GM18505 (cell line): ENCODE measurements at regions not wholly inside any gene's neighbourhood (a gene's known extent, or its start where the extent isn't known, plus 50 kb on each side); places are given as distances from the start of the nearest gene placed in this dataset.

Experiments used
- ATAC-seq: cut with Tn5 transposase; IDR thresholded peaks from one replicate; pipeline ENCODE4 v1.9.1; 2021; ENCODE audit not compliant: unreplicated experiment
- POLR2A ChIP-seq: IDR thresholded peaks from 4 replicates; pipeline ENCODE4 v1.6.1; 2011; ENCODE audit warnings: borderline replicate concordance; ENCODE audit not compliant: insufficient read depth, insufficient read length; ENCODE audit errors: extremely low read depth

DNA sequence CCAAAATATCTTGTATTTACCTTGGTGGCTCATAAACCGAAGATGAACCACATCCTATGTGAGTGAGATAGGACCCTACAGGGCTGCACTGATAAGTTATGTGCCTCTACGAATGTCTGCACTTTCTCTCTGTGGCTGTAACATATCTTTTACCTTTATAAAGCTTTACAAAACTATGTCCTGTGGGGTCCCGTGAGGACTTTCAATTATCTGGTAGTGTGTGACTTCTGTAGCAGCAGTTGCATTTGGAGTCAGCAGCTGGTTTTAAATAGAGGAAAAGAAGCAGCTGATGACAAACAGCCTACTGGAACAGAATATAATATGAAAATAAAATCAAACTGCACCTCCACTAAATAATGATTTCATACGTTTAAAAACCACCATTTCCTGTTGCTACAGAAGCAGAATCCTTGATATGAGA lies 222.4 kb upstream of the GNAI1 start:
- no peak for ATAC-seq
- TF ChIP-seq POLR2A, result no peak

DNA sequence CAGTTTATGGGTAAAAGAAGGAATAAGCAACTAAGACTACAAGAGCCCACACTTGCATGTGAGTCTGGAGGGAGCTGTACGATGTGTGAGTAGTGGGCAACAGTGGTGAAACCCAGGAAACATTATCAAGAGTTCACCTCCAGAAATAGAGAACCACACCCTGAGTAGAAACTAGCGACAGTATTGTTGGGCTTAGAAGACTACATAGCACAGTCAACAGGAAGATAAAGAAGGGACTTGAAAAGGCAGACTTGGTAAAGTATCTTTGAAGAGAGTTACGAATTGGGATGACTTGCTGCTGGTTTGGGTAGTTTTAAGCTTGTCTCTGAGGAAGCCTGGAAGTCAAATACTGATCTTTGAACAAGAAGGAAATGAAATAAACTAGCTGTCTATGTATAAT lies 223.2 kb upstream of the GNAI1 start:
- no peak for ATAC-seq
- TF ChIP-seq POLR2A, result no peak

DNA sequence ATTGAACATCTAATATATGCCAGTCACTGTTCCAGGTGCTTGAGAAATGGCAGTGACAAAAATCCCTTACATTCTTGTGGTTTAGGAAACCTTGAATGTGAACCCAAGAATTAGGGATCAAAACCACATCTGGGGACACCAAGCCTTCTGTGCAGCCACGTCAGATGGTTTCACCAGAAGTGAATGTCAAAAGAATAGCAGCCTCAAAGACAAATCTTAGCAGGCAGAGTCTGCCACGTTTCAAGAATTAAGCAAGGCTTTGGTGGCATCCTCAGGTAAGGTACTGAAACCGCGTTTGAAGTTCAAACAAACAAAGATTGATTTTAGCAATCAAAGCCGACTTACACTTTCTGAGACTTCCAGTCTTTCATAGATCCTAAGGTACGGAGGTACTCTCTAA lies 225.5 kb upstream of the GNAI1 start:
- no peak for TF ChIP-seq POLR2A
- ATAC-seq, result no peak

DNA sequence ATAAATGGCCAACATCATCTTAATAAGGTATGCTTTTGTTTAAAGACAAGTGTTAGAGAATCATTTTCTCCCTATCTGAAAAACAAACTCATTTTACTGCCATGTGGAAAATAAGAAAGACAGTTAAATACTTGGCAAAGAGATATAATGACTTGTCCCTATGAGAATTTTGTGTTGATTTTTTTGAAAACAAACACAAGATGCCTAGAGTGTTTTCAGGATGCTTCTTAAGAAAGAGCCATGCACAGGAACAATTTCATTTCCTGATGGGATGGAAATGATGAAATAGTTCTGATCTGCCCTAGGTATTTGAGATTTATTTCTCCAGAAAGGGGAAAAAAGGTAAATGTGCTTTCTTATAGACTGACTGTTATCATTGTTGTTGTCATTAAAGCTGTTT lies 237.5 kb upstream of the GNAI1 start:
- ATAC-seq, result no peak
- TF ChIP-seq POLR2A, result no peak

DNA sequence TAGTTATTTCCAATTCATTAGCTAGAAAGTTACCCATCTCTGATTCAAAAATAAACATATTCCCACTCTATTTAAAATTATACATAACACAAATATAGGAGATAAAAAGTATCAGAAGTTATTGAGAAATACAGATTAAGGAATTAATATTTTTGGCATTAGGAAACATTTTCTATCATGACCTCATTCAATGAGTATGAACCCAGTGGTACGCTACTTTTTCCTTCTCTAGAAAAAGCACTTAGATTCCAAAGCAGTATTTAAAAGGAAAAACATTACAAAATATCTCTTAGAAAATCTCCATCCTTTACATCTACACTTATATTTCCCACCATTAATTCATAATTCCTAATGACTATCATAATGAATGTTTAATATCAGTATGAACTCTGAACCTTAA lies 240.6 kb upstream of the GNAI1 start:
- no peak for ATAC-seq
- TF ChIP-seq POLR2A, result no peak

DNA sequence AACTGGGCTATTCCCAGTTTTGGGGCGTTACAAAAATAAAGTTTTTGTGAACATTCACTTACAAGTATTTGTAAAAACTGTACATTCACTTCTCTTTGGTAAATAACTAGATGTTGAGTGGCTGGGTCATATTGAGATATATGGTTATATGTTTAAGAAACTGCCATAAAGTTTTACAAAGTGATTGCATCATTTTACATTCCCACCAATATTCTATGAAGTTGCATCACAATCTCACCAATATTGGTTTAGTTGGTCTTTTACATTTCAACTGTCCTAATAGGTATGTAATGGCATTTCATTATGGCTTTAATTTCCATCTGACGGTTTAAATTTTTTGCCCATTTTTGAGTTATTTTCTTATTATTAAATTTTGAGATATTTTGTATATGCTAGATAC lies 251.7 kb upstream of the GNAI1 start:
- TF ChIP-seq POLR2A, result no peak
- no peak for ATAC-seq

DNA sequence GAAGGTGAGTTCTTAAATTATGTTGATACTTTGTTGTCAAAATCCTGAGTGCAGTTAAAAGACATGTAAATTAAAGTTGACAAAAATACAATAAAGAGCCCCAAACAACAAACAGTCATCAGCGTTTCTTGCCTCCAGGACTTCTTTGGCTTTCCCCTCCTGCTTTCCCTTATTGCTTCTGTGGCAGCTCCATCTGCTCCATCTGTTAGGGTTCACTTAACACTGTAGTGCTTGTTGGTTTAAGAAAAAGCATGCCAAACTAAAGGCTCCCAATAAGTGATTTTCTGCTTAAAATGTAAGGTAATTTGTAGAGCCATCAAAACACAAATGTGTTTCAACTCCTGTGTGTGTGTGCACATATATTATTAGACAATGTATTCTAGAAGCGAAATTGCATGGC lies 254.3 kb upstream of the GNAI1 start:
- ATAC-seq, result no peak
- no peak for TF ChIP-seq POLR2A

DNA sequence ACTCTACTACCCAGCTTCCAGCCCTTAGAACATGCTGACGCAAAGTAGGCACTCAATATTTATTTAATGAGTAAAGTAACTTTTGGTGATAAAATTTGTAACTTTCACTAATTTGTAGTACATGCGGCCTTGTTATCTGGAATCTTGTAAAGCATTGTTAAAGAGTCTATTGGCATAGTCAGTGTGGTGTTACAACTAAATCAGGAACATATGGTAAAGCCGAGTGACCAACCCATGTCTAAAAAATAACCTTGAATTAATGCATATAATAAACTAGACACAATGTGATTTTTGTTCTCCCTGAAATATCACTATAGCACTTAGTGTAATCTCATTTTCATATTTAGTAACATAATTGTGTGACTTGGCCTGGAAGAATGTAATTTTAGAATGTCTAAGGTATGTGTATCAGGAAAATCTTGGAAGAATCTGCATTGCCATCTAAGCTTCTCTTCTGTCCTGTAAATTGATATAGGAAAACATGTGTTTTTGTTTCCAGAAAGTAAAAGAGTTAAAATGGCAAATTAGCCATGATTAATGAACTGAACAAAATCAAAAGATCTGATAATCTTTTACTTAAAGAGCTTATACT lies 256.7 kb upstream of the GNAI1 start:
- no peak for TF ChIP-seq POLR2A
- ATAC-seq, result no peak

DNA sequence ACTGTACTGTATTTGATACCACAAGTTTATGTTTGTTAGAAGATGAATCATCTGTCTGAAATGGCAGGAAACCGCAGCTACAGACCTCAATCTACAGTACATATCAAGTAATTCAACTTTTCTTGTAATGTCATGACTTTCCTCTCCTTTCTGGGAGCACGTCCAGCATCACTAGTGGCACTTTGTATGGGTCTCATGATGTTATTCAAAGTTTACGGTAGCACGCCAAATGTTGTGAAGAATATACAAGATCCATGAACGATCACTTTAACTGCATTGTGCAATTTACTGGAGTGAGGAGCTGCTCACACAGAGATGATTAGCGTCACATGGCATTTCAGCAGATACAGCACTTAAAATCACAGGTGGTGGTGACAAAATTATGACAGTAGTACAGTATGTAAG lies 257.8 kb upstream of the GNAI1 start:
- ATAC-seq, result no peak
- TF ChIP-seq POLR2A, result no peak

DNA sequence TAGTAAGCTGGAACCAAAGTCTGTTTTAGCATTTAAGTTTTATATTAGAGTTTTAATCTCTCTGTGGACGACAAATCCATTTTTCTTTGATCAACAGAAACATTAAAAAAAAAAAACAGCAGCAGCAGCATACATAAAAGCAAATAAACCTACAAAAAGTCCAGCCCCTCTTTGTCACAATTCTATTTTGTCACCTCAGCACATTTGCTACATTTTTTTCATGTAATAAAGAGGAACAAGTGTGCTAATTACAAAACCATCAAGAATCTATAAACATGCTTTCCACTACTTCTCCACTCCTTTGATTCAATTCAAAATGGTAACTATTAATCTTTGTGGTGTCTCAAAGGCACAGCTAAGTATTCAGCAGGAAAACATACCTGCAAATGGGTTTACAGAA lies 259.8 kb upstream of the GNAI1 start:
- ATAC-seq, result no peak
- TF ChIP-seq POLR2A, result no peak

DNA sequence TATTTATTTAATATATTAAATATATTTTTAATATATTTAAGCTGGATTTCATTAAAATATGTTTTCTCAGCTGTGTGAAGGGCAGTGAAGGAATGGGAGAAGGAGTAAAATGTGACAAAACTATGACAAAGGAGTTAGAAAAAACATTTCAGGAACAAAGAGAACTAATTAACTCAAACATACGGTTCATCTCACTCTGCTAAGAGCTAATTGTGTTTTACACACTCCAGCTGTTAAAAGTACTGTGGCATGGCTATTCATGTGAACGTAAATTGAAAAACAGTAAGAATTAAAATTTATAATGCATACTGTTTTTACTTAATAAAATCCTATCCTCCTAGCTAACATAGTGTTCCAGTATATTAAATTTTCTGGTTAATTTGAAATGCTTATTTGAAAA lies 262.5 kb upstream of the GNAI1 start:
- TF ChIP-seq POLR2A, result no peak
- no peak for ATAC-seq

DNA sequence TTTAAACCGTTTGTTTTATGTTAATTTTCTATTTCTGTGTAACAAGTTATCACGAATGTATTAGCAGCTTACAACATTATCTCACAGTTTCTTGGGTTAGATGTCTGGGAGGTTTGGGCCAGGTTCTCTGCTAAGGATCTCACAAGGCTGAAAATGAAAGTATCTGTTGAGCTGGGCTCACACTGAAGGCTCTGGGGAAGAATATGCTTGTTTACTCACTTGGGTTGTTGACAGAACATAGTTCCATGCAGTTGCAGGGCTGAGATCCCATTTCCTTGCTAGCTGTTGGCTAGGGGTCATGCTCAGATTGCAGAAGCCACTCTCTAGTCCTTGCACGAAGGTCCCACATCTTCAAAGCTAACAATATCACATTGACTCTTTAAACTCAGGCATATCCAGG lies 266.6 kb upstream of the GNAI1 start:
- TF ChIP-seq POLR2A, result no peak
- no peak for ATAC-seq

DNA sequence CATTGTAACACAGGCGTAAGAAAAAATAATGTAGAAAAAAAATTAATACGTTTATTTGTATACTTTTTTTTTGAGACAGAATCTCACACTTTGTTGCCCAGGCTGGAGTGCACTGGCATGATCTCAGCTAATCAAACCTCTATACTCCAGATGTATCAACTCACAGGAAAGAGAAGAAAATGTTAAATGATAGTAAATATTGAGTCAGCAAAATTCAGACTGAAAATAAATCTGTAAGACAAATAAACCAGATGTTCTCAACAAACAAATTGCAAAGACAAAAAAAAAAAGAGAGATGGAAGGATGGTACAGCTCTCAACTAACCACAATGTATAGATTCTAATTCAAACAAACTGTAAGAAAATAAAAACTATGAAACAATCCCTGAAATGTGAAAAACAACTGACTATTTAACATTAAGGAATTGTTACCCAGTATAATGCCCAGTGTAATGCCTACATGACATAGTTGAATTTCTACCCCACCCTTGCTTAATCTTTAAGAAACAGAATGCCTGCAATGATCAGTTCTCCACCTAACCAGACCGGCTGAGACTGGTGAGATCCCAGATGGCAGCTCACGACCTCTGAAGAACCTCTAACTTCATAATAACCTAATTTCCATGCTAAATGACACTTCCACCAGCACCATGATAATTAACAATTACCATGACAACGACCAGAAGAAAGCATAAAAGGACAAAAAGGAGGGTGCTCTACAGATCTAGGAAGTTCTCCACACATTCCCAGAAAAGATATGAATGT lies 272.0 kb upstream of the GNAI1 start:
- ATAC-seq, result no peak

DNA sequence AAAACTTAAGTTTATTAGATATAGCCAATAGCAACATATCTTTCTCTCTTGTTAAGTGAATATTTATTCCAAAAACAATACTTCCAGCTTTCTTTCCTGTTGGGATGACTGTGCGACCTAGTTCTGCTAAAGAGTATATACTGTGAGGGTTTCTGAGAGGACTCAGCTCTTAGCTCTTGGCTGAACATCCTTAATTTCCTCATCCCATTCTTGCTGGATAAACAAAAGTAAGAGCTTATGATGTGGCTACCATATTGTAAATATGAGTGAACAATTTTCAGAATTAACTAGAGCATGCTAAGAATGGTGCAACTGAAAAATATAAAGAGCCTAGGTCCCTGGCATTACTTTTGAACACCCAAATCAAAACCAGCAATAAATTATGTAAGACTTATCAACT lies 279.5 kb upstream of the GNAI1 start:
- ATAC-seq, result no peak
- no peak for TF ChIP-seq POLR2A

More for the DNA sequence above, 272.0 kb upstream of the GNAI1 start:
- TF ChIP-seq POLR2A, result no peak
